CD4-positive, alpha-beta T cell treated with Interleukin-4 for 1 hour (primary cell): ENCODE measurements at regions not wholly inside any gene's neighbourhood (a gene's known extent, or its start where the extent isn't known, plus 50 kb on each side); places are given as distances from the start of the nearest gene placed in this dataset.

ENCODE experiments used
- DNase-seq, 2 donors: peaks; one replicate each; pipeline ENCODE4 v3.0.0-alpha.2; 2020 to 2022

DNA sequence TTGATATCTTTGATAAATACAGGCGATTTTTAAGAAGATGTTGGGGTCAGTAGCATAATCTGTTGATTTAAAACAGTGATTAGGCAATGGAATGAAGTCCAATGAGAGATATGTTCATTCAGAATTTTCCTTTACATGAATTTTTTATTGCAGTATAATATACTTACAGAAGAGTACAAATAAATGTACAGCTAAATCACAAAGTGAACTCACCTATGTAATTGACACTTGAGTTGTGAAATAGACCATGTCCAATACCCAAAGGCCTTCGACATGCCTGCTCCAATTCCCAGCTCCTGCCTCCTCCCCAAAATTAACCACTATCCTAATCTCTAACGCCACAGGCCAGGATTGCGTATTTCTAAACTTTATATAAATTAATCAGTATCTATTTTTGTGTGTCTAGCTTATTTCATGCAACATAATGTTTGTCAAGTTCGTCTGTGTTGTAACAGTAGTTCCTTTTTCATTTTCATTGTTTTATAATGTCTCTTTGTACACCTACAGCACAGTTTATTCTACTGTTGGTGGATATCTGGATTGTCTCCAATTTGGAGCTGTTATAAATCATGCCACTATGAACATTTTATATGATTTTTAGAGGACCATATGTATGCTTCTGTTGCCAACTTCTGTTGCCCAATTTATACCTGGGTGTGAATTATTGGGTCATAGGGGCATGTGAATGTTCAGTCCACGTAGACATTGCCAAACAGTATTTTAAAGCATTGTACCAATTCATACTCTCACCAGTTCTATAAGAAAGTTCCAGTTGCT lies 208.3 kb downstream of the TLE1 start:
- no peak for DNase-seq

DNA sequence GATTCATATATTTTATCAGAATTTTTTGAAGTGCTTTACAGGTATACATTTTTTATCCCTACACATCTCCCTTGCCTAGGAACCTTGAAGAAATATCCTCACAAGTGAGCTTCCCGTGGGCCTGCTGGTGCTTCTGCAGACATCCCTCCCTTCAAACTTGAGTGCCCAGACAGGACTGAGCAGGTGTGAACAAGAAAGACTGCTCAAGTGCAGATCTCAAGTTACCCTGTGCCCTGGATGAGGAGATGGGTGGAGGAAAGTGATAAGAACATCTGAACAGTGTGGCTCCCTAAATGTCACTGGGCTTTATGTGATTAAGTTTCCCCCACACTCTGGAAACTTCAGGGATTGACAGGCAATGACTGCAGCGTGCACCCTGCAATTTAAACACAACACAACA lies 209.8 kb downstream of the TLE1 start:
- no peak for DNase-seq

DNA sequence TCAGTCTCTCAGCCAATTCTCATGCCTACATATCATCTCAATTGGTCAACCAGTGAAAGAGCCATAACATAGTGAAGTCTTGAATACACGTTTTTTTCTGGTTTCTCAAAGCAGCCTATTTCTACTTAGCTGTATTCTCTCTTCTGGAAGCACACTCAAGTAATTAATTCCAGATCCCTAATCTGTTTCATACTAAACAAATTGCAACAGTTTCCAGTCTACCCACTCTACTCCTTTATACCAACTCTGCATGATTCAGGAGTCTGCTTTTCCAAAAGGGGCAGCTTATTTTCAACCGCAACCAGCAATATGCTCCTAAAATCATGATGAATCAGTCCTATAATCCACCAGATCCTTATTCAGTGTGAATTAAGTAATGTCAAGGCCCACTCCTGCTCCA lies 211.7 kb downstream of the TLE1 start:
- DNase-seq, result no peak

DNA sequence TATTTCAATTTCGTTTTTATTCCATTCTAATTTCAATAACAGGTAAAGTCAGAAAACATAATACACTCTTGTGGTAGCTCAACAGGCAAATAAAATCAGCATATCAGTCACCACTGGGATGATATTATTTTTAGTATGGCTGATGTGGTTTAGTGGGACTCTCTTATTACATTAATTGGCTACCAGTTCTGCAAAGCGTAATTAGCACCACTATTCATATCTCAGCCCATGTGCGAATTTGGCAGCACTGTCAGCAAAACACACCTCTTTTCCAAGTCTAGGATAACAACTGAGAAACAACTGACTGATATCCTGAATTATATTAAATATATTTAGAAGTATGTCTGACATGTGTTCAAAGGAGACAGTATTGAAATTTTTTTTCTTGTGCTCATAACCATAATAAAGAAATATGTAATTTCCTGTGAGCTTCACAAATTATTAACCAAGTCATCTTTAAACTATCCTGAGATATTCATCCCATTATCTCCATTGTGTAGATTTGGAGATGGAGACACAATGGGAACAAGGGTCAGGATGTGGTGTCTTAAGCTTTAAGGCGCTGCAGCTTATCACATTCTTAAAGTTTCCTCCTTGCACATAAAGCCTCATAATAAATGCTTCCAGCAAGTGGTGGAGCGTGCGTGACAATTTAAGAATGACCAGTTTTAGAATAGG lies 212.4 kb downstream of the TLE1 start:
- DNase-seq, result no peak

DNA sequence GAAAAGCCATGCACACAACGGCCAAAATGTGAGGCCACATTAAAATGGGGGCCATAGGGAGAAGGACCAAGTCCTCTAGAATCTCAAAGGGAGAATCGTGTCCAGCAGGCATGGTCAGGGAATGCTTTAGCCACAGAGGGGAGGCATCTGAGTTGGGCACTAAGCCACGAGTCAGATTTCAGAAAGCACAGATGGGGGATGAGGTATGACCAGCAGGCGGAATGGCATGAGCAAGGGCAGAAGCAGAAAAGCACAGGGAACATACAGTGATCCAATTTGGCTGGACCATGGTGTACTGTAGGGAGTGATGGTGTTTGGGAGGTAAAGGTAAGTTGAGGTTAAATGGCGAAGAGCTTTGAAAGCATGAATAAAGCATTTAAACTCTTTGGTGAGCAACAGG lies 214.6 kb downstream of the TLE1 start:
- no peak for DNase-seq

DNA sequence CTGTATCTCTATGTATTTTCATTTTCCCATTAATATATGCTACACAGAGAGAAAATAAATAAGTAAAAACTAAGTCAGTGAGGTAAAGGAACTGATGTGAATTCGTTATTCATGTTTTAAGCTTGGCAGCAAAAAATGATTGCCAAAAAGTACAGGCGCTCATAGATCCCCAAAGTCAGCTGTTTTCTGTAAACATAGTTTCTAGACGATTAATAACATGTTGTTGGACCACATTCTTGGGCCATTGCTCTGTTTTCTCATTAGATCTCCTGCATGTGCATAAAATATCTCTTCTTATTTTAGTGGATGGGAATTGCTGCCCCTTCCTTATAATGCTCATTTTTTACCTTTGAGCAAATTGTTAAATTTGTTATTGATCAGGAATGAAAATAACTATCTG lies 215.2 kb downstream of the TLE1 start:
- DNase-seq, result no peak

DNA sequence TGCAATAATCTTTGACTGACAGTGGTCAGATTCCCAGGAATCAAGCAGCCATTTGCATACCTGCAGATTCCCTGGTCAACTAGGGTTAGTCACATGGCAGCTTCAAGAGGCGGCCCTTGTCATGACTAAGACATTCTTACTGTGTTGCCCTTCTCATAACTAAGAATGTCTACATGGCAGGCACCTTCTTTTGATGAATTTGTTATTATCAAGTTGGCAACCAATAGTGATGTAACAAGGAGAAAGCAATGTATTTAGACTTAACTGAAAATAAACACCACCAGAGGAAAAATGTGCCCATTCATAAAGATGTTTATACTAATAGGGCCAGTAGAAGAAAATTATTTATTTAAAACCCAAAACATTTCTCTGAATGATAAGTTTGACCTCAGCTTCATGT lies 215.6 kb downstream of the TLE1 start:
- DNase-seq, result no peak

DNA sequence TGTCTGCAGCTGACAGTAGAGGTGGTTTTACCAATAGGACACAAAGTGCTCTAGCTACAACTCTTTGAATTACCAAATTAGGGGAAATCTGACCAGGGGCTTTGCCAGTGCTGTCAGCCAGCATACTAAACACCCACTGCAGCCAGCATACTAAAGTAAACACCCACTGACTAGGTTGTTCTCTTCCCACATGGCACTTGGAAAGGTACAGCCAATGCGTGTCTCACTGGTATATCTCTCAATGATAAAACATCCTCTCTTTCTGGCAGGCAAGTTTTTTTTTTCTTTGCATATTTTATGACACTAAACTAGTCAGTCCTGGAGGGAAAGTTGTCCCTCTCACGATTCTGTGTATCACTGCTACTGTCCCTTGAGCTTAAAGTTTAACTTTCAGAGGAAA lies 216.1 kb downstream of the TLE1 start:
- no peak for DNase-seq

DNA sequence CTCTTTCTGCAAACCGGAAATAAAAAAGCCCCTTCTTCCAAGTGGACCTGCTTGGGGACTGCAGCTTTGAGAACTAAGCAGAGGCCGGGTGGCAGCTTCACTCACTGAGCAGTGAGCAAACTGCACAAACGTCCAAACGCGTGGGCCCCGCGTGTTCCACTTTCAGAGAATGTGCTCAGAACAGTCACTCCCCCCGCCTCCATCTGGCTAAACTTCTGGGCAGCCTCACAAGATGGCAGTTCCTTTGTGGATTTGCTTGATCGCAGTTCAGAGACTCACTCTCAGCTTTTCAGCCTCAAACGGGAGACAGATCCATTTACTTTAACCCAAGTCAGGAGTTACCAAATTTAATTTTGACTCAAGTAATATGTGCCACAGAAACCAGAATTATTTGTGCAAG lies 216.6 kb downstream of the TLE1 start:
- no peak for DNase-seq

DNA sequence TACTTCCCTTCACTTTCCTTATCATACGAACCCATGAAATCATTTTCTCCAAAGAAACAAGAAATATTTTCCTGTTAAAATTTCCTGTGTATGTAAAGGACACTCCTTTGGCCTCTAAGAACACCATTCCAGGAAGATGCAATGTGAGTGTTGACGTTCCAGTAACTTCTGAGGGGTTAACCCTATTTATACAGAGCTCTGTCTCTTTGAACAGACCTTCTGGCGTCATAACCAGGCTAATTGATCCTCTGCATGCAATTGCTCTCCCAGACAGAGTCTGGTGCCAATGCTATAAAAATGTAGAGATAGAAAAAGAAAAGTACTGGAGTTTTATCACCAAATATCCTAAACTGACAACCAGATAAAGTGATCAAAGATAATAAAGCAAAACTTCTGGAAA lies 218.5 kb downstream of the TLE1 start:
- no peak for DNase-seq

DNA sequence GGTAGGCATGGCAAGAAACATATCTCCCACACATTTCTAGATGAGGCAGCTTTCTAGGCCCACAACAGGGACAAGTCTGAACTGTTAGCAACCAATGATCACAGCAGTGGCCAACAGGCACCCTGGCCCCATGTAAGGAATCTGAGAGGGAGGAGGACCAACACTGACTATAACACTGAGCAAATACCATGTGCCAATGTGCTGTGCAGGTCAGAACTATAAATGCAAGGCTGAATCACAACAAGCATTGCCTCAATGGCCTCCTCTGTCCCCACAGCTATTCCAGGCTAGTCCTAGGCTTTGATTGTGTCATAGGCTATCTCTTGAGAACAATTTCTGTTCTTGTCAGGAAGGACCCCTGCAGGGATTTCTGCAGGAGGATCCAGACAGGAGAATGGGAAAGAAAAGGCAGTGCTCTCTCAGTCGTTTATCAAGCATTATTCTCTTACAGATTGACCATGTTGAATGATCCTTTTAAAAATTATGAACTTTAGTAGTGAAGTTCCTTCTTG lies 221.2 kb downstream of the TLE1 start:
- DNase-seq, result no peak

DNA sequence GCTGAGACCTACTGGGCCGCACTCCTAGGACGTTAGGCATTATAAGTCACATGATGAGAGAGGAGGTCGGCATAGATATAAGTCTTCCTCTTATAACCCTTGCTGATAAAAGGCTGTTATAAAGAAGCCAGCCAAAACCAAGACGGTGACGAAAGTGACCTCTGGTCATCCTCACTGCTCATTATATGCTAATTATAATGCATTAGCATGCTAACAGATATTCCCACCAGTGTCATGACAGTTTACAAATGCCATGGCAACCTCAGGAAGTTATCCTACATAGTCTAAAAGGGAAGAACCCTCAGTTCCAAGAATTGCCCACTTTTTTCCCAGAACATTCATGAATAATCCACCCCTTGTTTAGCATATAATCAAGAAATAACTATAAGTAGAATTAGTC lies 222.4 kb downstream of the TLE1 start:
- no peak for DNase-seq

DNA sequence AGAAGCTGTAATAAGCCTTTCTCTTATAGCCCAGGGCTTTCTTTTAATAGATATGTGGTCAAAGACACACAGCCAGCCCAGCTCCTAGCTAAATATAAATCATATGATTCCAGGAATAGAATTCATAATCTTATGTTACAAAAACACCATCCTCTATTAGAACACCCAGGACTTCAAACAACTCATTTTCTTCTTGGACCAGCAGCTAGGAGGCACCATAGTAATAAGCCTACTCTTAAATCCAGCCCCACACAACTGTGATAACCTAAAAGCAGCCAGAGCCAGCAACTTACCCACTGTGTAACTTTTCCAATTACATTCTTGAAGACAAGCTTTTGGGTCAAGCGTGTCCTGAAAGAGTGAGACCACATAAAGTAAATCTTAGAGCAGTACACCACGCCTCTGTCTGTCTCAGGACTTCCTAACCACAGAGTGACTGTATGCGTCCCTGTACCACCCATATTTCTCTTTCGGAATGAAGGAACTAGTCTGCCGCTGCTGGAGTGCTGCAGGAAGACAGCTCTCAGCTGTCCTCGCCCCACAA lies 223.8 kb downstream of the TLE1 start:
- DNase-seq, result no peak

DNA sequence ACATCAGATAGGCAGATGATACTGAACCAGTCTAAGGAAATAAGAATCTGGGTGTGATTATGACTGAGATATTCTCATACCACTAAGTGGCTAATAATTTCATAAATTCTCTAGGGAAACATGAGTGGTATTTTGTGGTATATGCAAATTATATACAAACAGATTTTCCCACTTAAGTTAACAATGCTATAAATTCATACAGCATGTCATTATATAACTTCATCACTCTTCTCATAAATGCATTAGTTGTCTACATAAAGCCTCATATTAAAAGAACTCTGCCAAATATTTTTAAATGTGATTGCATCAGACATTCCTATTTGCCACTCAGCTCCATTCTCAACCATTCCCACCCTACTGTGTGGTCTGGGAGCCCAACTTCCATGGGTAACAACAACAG lies 226.5 kb downstream of the TLE1 start:
- DNase-seq, result no peak

DNA sequence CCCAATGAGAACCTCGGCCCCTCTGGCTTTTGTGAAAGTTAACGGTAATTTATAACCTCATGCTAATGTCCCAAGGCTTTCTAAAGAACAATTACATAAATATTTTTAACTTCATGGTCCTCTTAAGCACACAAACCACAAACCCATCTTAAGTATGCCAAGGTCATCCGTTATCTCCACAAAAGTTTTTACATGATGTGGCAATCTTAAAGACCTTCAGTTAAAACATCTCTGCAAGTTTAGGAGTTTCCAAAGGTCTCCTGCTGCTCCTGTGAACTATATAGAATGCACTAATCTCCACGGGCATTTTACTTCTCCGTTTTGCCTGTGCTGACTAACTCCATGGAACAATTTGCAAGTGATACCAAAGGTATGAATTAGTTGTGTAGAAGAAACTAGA lies 228.2 kb downstream of the TLE1 start:
- DNase-seq, result no peak

DNA sequence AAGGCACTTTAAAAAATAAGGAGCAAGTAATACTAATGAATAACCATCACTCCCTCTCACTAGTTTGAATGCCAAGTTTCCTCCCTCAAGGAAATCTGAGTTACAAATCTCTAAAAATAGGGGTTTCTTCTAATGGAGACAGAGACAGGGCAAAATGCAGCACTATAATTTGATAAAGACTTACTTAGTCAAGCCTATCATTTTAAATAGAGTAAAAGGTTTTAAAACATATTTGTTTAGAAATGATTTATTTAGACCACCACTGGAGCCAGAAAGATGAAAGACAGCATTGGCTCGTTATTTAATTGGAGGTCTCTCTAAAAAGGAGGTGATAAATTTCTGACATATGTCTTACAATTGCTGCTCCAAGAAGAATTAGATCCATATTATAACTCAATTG lies 228.7 kb downstream of the TLE1 start:
- DNase-seq, result no peak

DNA sequence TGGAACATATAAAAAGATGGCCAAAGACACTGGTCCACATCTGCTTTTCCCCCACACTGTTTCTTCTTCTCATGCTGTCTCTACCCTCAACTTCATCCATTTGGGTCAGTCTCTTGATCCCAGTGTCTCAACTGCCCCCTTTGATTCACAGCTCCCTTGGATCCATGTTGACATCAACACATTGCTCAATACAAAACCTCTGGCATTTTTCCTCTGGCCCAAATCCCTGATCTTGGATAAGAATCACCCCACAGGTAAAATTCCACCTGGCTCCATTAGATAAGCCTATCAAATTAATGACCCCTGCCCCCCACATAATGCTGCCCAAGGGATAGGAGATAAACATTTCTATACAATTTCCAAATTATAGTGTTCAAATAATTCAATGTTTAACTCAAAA lies 229.8 kb downstream of the TLE1 start:
- DNase-seq, result no peak

DNA sequence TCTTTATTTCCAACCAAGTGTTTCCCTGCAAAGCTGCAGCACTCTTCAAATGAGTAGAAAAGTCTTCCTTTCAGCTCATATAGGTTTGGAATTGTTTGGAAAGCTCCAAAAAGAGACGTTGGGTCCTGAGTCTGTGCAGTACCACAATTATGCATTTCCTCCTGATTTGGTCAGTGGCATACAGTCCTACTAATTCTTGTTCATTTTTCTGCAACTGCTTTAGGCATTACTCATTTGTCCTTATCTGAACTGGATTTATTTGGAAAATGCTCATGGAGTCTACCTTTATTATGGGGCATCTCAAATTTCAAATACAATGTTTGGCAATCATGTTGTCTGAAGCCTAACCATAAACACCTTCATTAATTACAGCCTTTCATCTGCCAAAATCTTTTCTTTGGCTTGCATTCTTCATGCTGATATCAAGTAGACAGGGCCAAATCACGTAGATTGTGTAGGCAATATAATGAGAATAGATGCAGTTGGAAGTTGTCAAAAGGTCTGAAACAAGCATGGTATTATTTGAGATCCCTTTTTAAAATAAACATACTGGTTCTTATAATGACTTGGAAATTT lies 232.8 kb downstream of the TLE1 start:
- DNase-seq, result no peak

DNA sequence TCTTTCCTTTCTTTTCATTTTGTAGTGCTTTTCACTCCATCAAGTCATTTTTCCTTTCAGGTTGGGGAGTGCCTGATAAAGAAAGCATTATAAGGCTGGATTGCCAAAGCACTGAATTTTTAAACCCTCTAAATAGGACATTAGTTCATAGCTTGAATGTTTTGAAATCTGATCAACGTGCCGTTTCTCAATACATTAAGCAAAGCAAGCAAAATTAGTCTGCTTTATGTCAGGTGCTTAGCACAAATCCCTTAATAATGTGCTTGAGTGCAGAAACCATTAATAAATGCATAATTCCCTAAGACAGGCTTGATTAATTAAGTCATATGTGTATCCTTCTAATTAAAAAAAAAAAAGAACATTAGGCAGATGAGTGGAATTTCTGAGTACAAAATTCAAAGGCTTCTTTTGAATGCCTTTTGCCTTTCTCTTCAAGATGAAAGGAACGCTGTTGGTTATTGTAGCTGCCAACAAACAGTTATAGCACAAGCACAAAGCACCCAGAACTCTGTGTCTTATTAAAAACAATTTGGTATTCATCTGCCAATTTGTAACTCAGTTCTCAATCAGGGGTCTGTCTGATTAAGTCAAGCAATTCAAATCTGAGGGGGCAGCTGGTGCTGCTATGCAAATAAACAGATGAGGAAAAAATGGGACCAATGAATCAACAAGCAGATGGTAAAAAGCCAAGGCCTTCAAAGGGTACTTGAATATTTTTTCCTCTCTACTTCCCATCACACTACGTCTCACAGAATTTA lies 233.7 kb downstream of the TLE1 start:
- no peak for DNase-seq

DNA sequence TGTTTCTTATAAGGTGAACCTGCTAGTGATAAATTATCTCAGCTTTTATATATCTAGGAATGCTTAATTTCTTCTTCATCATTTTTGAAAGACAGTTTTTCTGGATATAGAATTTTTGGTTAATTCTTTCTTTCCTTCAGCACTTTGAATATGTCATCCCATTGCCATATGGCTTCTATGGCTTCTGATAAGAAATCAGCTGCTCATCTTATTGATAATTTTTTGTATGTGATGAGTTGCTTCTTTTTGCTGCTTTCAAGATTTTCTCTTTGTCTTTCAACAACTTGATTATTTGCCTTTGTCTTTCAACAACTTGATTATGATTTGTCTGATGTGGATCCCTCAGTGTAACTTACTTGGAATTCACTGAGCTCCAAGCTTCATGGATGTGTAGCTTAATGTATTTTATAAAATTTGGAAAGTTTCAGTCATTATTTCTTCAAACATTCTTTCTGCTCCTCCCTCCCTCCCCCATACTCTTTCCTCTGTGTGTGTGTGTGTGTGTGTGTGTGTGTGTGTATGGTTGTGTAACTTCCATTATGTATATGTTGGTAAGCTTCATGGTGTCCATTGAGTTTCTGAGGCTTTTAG lies 243.9 kb downstream of the TLE1 start:
- no peak for DNase-seq

DNA sequence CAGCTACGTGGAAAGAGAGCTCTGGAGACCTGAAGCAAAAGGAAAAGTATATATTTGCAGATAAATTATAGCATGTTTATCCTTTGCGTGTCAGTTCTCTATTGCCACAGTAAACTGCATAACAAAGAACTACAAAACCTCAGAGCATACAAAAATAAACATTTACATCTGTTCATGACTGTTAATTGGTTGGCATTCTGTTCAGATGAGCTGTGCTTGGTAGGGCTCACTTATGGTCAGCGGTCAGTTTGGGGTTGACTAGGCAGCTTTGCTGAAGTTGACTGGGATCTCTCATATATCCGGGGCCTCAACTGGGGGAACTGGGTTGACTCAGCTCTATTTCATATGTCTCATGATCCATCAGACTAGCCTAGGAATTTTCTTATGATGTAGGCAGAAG lies 257.7 kb downstream of the TLE1 start:
- DNase-seq, result no peak

DNA sequence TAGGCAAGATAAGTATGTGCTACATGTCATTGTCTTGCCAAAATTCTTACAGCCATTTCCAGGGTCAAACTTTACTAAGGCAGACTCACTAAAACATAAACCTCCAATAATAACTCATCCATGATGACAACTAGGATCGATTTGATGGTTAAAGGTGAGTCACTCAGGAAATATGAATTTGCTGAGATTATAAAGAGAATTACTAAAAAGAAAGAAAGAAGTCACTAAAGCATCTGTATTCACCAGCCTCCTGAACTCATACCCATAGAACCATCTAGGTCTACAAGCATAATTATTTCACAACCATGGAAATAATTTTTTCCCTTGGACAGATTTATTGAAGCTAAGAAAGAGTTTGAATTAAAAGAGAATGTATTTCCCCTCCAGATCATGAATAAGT lies 258.6 kb downstream of the TLE1 start:
- no peak for DNase-seq

DNA sequence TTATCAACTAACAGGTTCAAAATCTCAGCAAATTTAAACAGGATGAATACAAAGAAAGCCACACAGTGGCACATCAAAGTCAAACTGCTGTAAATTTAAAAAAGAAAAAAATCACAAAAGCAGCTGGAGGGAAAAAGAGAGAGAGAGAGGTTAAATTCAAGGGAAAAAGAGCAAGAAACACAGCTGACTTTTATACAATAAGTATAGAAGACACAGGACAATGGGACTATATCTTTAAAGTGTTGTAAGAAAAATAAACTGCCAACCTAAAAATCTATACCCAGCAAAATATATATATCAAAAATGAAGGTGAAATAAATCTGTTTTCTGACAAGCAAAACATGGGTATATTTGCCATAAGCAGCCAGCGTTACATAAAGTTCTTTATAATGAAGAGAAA lies 261.5 kb downstream of the TLE1 start:
- no peak for DNase-seq
